ENCODE measurements at regions not wholly inside any gene's neighbourhood (a gene's known extent, or its start where the extent isn't known, plus 50 kb on each side); places are given as distances from the start of the nearest gene placed in this dataset.

DNA sequence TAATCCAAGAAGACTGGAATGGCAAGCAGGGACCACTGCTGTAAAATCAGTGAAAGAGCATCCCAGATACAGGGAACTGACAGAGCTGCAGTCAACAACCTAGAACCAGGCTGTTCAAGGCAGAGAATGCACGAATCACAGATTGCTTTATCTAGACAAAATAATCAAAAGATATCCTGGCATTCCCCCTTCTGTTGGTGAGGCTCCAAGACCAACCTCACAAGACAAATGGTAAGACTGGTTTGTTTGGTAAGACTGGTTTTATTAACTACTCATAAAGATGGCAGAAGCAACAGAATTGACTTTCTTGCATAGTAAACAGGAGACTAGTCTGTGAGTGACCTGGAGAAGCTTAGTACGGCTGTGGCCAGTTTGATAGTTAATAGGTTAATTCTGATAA, 88.8 kb upstream of the AHI1 start:
- POLR2A ChIA-PET (ENCODE audit: low non-redundant PET) = no interaction called here
- DNase-seq (ENCODE audit: low spot score) = no peak
- CTCF ChIA-PET = no interaction called here
- TF ChIP-seq, protein P1, sequence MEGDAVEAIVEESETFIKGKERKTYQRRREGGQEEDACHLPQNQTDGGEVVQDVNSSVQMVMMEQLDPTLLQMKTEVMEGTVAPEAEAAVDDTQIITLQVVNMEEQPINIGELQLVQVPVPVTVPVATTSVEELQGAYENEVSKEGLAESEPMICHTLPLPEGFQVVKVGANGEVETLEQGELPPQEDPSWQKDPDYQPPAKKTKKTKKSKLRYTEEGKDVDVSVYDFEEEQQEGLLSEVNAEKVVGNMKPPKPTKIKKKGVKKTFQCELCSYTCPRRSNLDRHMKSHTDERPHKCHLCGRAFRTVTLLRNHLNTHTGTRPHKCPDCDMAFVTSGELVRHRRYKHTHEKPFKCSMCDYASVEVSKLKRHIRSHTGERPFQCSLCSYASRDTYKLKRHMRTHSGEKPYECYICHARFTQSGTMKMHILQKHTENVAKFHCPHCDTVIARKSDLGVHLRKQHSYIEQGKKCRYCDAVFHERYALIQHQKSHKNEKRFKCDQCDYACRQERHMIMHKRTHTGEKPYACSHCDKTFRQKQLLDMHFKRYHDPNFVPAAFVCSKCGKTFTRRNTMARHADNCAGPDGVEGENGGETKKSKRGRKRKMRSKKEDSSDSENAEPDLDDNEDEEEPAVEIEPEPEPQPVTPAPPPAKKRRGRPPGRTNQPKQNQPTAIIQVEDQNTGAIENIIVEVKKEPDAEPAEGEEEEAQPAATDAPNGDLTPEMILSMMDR (conservative IDR thresholded peaks at IDR 0.05; ENCODE audit: low read depth) = no peak
- no peak overlapping the region for H3K27ac ChIP-seq

DNA sequence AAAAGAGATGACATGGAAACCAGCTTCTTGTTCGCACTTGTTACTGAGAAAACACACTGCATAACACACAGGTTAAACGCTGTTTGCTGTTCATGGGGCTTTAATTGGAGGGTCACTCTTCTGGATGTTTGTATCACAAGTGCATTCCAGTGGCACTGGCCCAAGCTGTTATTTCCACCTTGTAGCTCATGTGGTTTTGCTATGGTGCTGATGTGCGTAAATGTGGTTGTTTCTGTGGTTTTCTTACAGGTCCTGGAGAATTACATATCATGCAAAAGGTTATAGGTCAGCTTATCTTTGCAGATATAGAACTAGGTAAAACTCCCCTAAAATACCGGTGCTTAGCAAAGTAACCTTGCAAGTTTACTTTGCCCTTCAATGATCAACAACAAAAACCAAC, 89.3 kb upstream of the AHI1 start:
- CTCF ChIA-PET = no interaction called here
- POLR2A ChIA-PET (ENCODE audit: low non-redundant PET) = no interaction called here
- H3K27ac ChIP-seq = no peak overlapping the region
- TF ChIP-seq, protein P1 (conservative IDR thresholded peaks at IDR 0.05; ENCODE audit: low read depth) = no peak
- no peak for DNase-seq (ENCODE audit: low spot score)

DNA sequence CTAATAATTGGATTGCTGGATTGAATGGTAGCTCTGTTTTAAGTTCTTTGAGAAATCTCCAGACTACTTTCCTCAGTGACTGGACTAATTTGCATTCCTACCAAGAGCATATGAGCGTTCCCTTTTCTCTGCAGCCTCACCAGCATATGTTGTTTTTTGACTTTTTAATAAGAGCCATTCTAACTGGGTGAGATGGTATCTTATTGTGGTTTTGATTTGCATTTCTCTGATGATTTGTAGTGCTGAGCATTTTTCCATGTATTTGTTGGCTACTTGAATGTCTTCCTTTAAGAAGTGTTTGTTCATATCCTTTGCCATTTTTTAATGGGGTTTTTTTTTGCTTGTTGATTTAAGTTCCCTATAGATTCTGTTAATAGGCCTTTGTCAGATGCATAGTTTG, 94.7 kb upstream of the AHI1 start:
- ChIA-PET CTCF (interaction anchor here (0.5 kb wide), 1 partner anchor 142 kb away, joined by 6 read pairs; no protein-coding TSS in a partner anchor), POLR2A (ENCODE audit: low non-redundant PET) (no interaction called here)
- no peak overlapping the region for H3K27ac ChIP-seq
- TF ChIP-seq, protein P1 (conservative IDR thresholded peaks at IDR 0.05; ENCODE audit: low read depth) = no peak
- no peak for DNase-seq (ENCODE audit: low spot score)

DNA sequence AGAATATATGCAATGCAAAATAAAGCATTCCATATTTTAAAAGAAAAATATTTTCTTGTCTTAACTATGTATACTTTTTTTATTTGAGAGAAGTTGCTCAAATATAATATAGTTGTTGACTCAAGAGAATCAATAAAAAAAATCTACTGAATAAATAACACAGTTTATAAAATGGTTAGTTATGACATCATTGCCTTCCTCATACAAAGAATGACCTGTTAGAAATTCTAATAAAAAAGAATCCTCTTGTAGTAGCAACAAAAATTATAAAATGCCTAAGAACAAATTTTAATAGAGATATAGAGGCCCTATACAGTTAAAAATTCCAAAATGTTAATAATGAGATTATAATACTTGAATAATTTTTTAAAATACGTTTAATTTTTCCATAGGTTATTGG, 96.5 kb upstream of the AHI1 start:
- TF ChIP-seq, protein P1 (conservative IDR thresholded peaks at IDR 0.05; ENCODE audit: low read depth) = no peak
- POLR2A ChIA-PET (ENCODE audit: low non-redundant PET) = no interaction called here
- CTCF ChIA-PET = no interaction called here
- no peak for DNase-seq (ENCODE audit: low spot score)
- no peak overlapping the region for H3K27ac ChIP-seq

DNA sequence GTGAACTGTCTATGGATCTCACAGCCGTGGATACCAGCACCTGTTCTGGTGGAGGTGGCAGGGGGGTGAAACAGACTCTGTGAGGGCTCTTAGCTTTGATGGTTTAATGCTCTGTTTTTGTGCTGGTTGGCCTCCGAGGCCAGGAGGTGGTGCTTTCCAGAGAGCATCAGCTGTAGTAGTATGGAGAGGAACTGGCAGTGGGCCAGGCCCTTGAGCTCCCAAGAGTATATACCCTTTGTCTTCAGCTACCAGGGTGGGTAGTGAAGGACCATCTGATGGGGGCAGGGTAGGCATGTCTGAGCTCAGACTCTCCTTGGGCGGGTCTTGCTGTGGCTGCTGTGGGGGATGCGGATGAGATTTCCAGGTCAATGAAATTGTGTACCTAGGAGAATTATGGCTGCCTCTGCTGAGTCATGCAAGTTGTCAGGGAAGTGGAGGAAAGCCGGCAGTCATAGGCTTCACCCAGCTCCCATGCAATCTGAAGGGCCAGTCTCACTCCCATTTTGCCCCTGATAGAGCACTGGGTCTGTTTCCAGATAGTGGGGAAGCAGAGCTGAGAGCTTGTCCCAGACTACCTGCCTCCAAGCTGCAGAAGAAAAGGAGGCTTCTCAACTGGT, 102.7 kb upstream of the AHI1 start:
- no peak overlapping the region for H3K27ac ChIP-seq
- TF ChIP-seq, protein P1 (conservative IDR thresholded peaks at IDR 0.05; ENCODE audit: low read depth) = no peak
- no peak for DNase-seq (ENCODE audit: low spot score)
- ChIA-PET POLR2A (ENCODE audit: low non-redundant PET) (no interaction called here), CTCF (interaction anchor here (0.6 kb wide), 1 partner anchor 1838 kb away, joined by 3 read pairs; no protein-coding TSS in a partner anchor)

DNA sequence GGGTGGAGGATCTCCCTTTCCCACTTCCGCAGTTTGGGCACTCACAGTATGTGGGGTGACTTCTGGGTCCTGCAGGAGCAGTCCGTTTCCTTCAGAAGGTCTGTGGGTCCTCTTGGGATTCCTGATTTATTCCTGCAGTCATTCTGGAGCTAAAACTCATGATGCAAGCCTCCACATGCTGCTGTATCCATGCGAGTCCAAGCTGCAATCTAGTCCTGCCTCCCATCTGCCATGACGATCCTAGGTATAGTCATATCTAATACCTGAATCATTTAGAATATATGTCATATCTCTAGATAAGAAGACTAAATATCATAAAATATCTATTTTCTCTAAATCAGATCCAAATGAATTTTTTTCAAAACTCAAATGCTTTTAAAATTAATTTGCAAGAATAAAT, 103.4 kb upstream of the AHI1 start:
- DNase-seq (ENCODE audit: low spot score) = no peak
- H3K27ac ChIP-seq = no peak overlapping the region
- POLR2A ChIA-PET (ENCODE audit: low non-redundant PET) = no interaction called here
- TF ChIP-seq, protein P1 (conservative IDR thresholded peaks at IDR 0.05; ENCODE audit: low read depth) = no peak
- CTCF ChIA-PET = no interaction called here
